BE2C (cell line): ENCODE measurements at regions not wholly inside any gene's neighbourhood (a gene's known extent, or its start where the extent isn't known, plus 50 kb on each side); places are given as distances from the start of the nearest gene placed in this dataset.

Experiments used
- DNase-seq: peaks from one replicate; pipeline ENCODE4 v3.0.0-alpha.2; 2020
- H3K27me3 ChIP-seq: fragments of 250-450 bp; sonication (Bioruptor Pico); 2 replicates; pipeline ENCODE4 v1.5.1; 2020; ENCODE audit warnings: mild to moderate bottlenecking
- H3K36me3 ChIP-seq: fragments of 250-450 bp; sonication (Bioruptor Pico); 2 replicates; pipeline ENCODE4 v1.5.1; 2020; ENCODE audit warnings: mild to moderate bottlenecking
- H3K4me1 ChIP-seq: fragments of 250-450 bp; sonication (Bioruptor Pico); 2 replicates; pipeline ENCODE4 v1.5.1; 2020
- H3K4me3 ChIP-seq: 2 replicates; pipeline ENCODE4 v1.5.1; 2011; ENCODE audit warnings: low read depth, low read length
- H3K9me3 ChIP-seq: fragments of 250-450 bp; sonication (Bioruptor Pico); 2 replicates; pipeline ENCODE4 v1.5.1; 2020
- TF ChIP-seq, protein P1 (sequence below): IDR thresholded peaks from 2 replicates; pipeline ENCODE4 v1.5.1; 2012; ENCODE audit warnings: mild to moderate bottlenecking, low read depth, low read length

GRCh38 chr15:29410338-29410737, 140.7 kb upstream of the NSMCE3 start:
- no peaks in the 10 kb centered on the region for H3K36me3 ChIP-seq
- DNase-seq: no peak
- TF ChIP-seq, protein P1, sequence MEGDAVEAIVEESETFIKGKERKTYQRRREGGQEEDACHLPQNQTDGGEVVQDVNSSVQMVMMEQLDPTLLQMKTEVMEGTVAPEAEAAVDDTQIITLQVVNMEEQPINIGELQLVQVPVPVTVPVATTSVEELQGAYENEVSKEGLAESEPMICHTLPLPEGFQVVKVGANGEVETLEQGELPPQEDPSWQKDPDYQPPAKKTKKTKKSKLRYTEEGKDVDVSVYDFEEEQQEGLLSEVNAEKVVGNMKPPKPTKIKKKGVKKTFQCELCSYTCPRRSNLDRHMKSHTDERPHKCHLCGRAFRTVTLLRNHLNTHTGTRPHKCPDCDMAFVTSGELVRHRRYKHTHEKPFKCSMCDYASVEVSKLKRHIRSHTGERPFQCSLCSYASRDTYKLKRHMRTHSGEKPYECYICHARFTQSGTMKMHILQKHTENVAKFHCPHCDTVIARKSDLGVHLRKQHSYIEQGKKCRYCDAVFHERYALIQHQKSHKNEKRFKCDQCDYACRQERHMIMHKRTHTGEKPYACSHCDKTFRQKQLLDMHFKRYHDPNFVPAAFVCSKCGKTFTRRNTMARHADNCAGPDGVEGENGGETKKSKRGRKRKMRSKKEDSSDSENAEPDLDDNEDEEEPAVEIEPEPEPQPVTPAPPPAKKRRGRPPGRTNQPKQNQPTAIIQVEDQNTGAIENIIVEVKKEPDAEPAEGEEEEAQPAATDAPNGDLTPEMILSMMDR: no peak
- H3K4me1 ChIP-seq: no peaks in the 10 kb centered on the region
- 0 out of 2 replicates have a peak, but pooled peaks cover 3% of the 10 kb centered on the region for H3K27me3 ChIP-seq
- H3K4me3 ChIP-seq: no peak overlapping the region
- H3K9me3 ChIP-seq: no peaks in the 10 kb centered on the region

- Histone ChIP-seq H3K9me3 (no peaks in the 10 kb centered on the region), H3K4me1 (no peaks in the 10 kb centered on the region), H3K27me3 (0 out of 2 replicates have a peak, but pooled peaks cover 3% of the 10 kb centered on the region), H3K4me3 (no peak overlapping the region), H3K36me3 (no peaks in the 10 kb centered on the region)
- DNase-seq: no peak
- TF ChIP-seq, protein P1: no peak
Measured at GRCh38 chr15:29409890-29410289, 140.3 kb upstream of the NSMCE3 start.

DNA sequence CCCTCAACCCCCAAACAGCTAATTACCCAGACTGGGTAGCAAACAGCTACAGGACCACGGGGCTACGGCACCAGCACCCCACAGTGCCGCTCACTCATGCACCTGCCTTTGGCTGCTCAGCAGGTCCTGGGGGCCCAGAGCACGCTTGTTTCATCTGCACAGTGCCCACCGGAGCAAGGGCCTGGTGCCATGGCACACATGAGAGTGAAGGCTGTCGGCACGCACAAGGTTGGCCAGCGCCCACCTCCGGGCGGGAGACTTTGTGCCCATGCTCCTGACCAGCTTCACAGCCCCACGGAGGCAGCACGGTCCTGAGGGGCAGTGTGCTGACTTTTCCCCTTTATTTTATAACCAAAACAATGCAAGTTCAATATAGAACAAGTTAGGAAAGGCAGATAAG, 135.9 kb upstream of the NSMCE3 start:
- H3K9me3 ChIP-seq: no peaks in the 10 kb centered on the region
- H3K4me3 ChIP-seq: no peak overlapping the region
- no peak for DNase-seq
- TF ChIP-seq, protein P1: no peak
- H3K36me3 ChIP-seq: no peaks in the 10 kb centered on the region
- H3K4me1 ChIP-seq: no peaks in the 10 kb centered on the region
- H3K27me3 ChIP-seq: 0 out of 2 replicates have a peak, but pooled peaks cover 3% of the 10 kb centered on the region

GRCh38 chr15:29403772-29404171, 134.2 kb upstream of the NSMCE3 start:
- Histone ChIP-seq H3K36me3 (no peaks in the 10 kb centered on the region), H3K4me1 (no peaks in the 10 kb centered on the region), H3K27me3 (0 out of 2 replicates have a peak, but pooled peaks cover 3% of the 10 kb centered on the region), H3K4me3 (no peak overlapping the region), H3K9me3 (no peaks in the 10 kb centered on the region)
- TF ChIP-seq, protein P1: no peak
- no peak for DNase-seq

GRCh38 chr15:29401644-29402043, 132.0 kb upstream of the NSMCE3 start:
- Histone ChIP-seq H3K4me1 (no peaks in the 10 kb centered on the region), H3K27me3 (0 out of 2 replicates have a peak, but pooled peaks cover 3% of the 10 kb centered on the region), H3K9me3 (no peaks in the 10 kb centered on the region), H3K4me3 (no peak overlapping the region), H3K36me3 (no peaks in the 10 kb centered on the region)
- TF ChIP-seq, protein P1: no peak
- DNase-seq: no peak

- no peaks in the 10 kb centered on the region for H3K36me3 ChIP-seq
- no peak for DNase-seq
- H3K27me3 ChIP-seq: 0 out of 2 replicates have a peak, but pooled peaks cover 3% of the 10 kb centered on the region
- H3K9me3 ChIP-seq: no peaks in the 10 kb centered on the region
- no peak overlapping the region for H3K4me3 ChIP-seq
- no peaks in the 10 kb centered on the region for H3K4me1 ChIP-seq
- TF ChIP-seq, protein P1: no peak
Measured at GRCh38 chr15:29400701-29401100, 131.1 kb upstream of the NSMCE3 start.
